Neural cell (in vitro differentiated cells): ENCODE measurements at regions not wholly inside any gene's neighbourhood (a gene's known extent, or its start where the extent isn't known, plus 50 kb on each side); places are given as distances from the start of the nearest gene placed in this dataset.

Experiments used
- CTCF ChIP-seq: fragments of 450-650 bp; IDR thresholded peaks from 2 replicates; pipeline ENCODE4 v1.5.1; 2014; ENCODE audit warnings: antibody characterized with exemption, mild to moderate bottlenecking, moderate library complexity; ENCODE audit not compliant: poor library complexity, severe bottlenecking
- EZH2 ChIP-seq: fragments of 200-600, 300-800 bp; shearing (Covaris generic), sonication (generic); IDR thresholded peaks from 2 replicates; pipeline ENCODE4 v1.6.1; 2014; ENCODE audit warnings: antibody characterized with exemption, low read length, borderline replicate concordance, mild to moderate bottlenecking; ENCODE audit not compliant: insufficient read depth, poor library complexity, severe bottlenecking
- REST ChIP-seq: IDR thresholded peaks from 2 replicates; pipeline ENCODE4 v1.6.1; 2012; ENCODE audit warnings: borderline replicate concordance

GRCh38 chr5:121087560-121087959 is 623.5 kb downstream of the PRR16 start:
- no peak for TF ChIP-seq REST
- TF ChIP-seq CTCF = no peak
- no peak for TF ChIP-seq EZH2
